Transverse colon (tissue), 4 donors: ENCODE measurements at regions not wholly inside any gene's neighbourhood (a gene's known extent, or its start where the extent isn't known, plus 50 kb on each side); places are given as distances from the start of the nearest gene placed in this dataset.

Source experiments
- DNase-seq: peaks from one replicate; pipeline ENCODE4 v3.0.0-alpha.2; 2019
- H3K27ac ChIP-seq, 4 donors: fragments of 200-600 bp; sonication (generic); 2 replicates each; pipeline ENCODE4 v1.5.1; 2016 to 2018; ENCODE audit warnings: inconsistent platforms in 4 of 4
- H3K27me3 ChIP-seq: fragments of 200-600 bp; sonication (generic); 2 replicates; pipeline ENCODE4 v1.5.1; 2017; ENCODE audit warnings: inconsistent platforms
- H3K36me3 ChIP-seq, 4 donors: fragments of 200-600 bp; sonication (generic); 2 replicates each; pipeline ENCODE4 v1.5.1; 2017 to 2019; ENCODE audit warnings: inconsistent platforms in 4 of 4
- H3K4me1 ChIP-seq, 4 donors: fragments of 200-600 bp; sonication (generic); 2 replicates each; pipeline ENCODE4 v1.5.1; 2017 to 2020; ENCODE audit warnings: inconsistent platforms in 4 of 4
- H3K4me3 ChIP-seq, 4 donors: fragments of 200-600 bp; sonication (generic); 1 replicate in 1 of 4; 2 replicates in 3 of 4; pipeline versions ENCODE4 v1.5.1 to v1.6.1; 2017 to 2019; ENCODE audit warnings: inconsistent platforms in 4 of 4
- H3K9me3 ChIP-seq, 2 donors: fragments of 200-600 bp; sonication (generic); 2 replicates each; pipeline ENCODE4 v1.5.1; 2017 to 2019; ENCODE audit warnings: inconsistent platforms in 2 of 2
- CTCF ChIP-seq, 5 experiments: fragments of 200-600 bp in 3 of 5; fragments of 450-650 bp in 2 of 5; sonication (generic) in 3 of 5; IDR thresholded peaks; 1 replicate in 2 of 5; 2 replicates in 3 of 5; pipeline ENCODE4 v1.5.1; 2016 to 2017; ENCODE audit warnings: antibody characterized with exemption in 5 of 5, inconsistent platforms in 3 of 5, mild to moderate bottlenecking in 2 of 5, moderate library complexity in 1 of 5
- EP300 ChIP-seq: sonication (generic); formaldehyde crosslinking; IDR thresholded peaks from one replicate; pipeline ENCODE4 v1.6.1; 2017; ENCODE audit warnings: antibody characterized with exemption, low read depth
- POLR2A ChIP-seq: fragments of 450-650 bp; IDR thresholded peaks from one replicate; pipeline ENCODE4 v1.6.1; 2016; ENCODE audit warnings: antibody characterized with exemption, mild to moderate bottlenecking, moderate library complexity
- POLR2AphosphoS5 ChIP-seq, 3 donors: sonication (generic); formaldehyde crosslinking; IDR thresholded peaks; one replicate each; pipeline ENCODE4 v1.6.1; 2016; ENCODE audit warnings: antibody characterized with exemption in 3 of 3
- WGBS, 2 donors: methylation state at CpG; one replicate each; pipeline ENCODE4 v1.1.5; 2018; ENCODE audit warnings: low coverage in 1 of 2; 5-methylcytosine and 5-hydroxymethylcytosine counted together
- in situ Hi-C, 4 donors: fragments of 200-750 bp; cut with MboI; loops; one replicate each; pipeline versions ENCODE4 v1.15.0 to v1.15.1; 2017; ENCODE audit warnings: low sequenced_read_pairs in 3 of 4, low pct_ligation_motif_present in 1 of 4, low pct_unique_long_range_greater_than_20kb in 1 of 4
- intact Hi-C: fragments of 100-400 bp; cut with DNase I; formaldehyde crosslinking; loops from one replicate; pipeline ENCODE4 v1.15.1; 2023; ENCODE audit warnings: low total_unique reads

DNA sequence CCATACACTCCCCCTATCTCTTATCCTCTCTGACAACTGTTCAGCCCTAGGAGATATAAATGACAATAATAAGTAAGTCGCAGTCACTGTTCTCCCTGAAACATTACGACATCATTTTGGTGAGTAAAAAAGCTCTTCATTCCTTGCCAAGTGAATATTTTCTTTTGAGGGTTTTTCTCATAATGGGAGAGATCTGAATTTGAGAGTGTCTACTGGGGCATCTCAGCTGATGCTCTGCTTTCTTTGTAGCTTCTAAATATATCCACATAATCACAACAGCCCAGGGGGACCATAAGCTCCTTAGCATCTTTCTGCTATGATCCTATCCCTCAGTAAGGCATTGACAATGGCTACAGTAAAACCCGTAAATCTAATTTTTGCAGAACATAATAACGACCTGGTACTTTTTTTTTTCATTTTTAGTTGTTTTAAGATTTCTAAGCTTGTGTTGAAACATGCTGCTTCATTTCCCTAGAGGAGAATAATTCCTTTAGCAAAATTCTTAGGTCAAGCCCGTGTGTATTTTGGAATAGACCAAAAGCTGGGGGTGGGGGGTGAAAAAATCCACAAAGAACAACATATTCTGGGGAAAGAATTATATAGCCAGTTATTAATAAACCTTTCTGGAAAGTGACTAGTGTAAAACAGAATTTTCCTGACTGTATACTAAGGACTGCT is 78.1 kb upstream of the GPM6B start:
- H3K9me3 ChIP-seq = no peaks in the 10 kb centered on the region
- no peak overlapping the region for H3K27ac ChIP-seq
- 62% methylated on average over 5 of the region's 5 CpGs; no CpG with 5 or more reads in 1 of the 2 donors for WGBS, 2 donors
- no peaks in the 10 kb centered on the region for H3K27me3 ChIP-seq
- H3K4me1 ChIP-seq = no peaks in the 10 kb centered on the region
- no peak overlapping the region for H3K4me3 ChIP-seq
- DNase-seq = no peak
- TF ChIP-seq POLR2A = no peak
- no peak for TF ChIP-seq POLR2AphosphoS5 (IDR thresholded peaks at IDR 0.05)
- TF ChIP-seq EP300 = no peak
- no peak for TF ChIP-seq CTCF (IDR thresholded peaks at IDR 0.05)
- in situ Hi-C loops = no loop called here
- intact Hi-C loops = no loop called here
- H3K36me3 ChIP-seq = no peaks in the 10 kb centered on the region

GRCh38 chrX:13893826-13894225 is 76.9 kb upstream of the GPM6B start:
- Histone ChIP-seq H3K27ac (no peak overlapping the region), H3K4me1 (no peaks in the 10 kb centered on the region), H3K36me3 (no peaks in the 10 kb centered on the region), H3K27me3 (no peaks in the 10 kb centered on the region), H3K9me3 (no peaks in the 10 kb centered on the region), H3K4me3 (no peak overlapping the region)
- in situ Hi-C loops = no loop called here
- no peak for TF ChIP-seq POLR2A
- no peak for TF ChIP-seq EP300
- TF ChIP-seq POLR2AphosphoS5 (IDR thresholded peaks at IDR 0.05) = no peak
- no peak for TF ChIP-seq CTCF (IDR thresholded peaks at IDR 0.05)
- 78% methylated on average over 5 of the region's 5 CpGs; no CpG with 5 or more reads in 1 of the 2 donors for WGBS, 2 donors
- intact Hi-C loops = no loop called here
- no peak for DNase-seq

DNA sequence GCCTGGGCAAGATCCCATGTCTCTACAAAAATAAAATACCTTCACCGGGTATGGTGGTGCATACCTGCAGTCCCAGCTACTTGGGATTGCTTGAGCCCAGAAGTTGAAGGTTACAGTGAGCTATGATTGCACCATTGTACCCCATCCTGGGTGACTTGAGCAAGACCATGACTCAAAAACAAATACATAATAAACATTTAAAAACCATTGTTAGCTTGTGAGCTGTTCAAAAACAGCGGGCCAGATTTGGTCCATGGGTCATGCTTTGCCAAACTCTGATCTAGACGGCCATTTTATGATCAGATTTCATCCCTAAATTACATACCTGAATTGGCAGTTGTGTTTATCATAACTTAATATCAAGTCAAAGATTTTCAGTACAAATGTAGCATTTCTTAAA is 76.0 kb upstream of the GPM6B start:
- WGBS, 2 donors = 80% methylated on average over 3 of the region's 3 CpGs; no CpG with 5 or more reads in 1 of the 2 donors
- intact Hi-C loops = no loop called here
- in situ Hi-C loops = no loop called here
- no peaks in the 10 kb centered on the region for H3K27me3 ChIP-seq
- no peaks in the 10 kb centered on the region for H3K36me3 ChIP-seq
- no peak overlapping the region for H3K4me3 ChIP-seq
- no peak overlapping the region for H3K27ac ChIP-seq
- no peak for DNase-seq
- TF ChIP-seq POLR2A (no peak), EP300 (no peak), CTCF (IDR thresholded peaks at IDR 0.05) (no peak), POLR2AphosphoS5 (IDR thresholded peaks at IDR 0.05) (no peak)
- H3K4me1 ChIP-seq = no peaks in the 10 kb centered on the region
- H3K9me3 ChIP-seq = no peaks in the 10 kb centered on the region

DNA sequence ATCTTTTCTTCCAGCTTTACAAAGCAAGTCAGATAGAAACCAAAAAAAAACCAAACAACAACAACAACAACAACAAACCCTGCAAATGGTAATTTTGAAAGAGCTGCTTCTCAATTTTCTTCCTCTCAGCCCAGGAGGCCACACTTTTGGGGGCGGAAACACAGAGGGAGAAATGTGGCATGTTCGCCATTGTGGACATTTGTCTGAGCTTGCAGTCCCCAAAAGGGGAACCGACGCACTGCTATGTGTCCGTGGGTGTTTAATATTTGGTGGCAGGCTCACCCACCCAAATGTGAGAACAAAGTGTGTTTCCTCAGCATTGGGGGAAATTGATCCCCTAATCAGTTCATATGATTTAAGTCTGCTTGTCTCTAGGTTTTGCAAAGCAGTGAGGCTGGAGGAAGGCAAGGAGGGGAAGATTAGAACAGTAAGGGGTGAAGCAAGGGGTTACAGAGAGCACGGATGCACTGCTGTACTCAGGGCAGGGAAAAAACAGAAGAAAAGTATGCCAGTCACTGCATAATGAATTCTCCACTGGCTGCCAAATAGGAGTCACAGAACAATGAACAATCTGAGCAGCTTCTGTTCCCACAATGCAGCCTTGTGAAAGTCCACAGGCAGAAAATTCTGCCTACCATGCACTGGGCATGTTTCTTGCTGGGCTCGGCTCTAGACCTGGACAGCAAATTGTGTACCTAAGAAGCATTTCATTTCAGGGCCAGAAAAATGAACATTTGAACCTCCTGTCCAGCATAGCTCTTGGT is 74.7 kb upstream of the GPM6B start:
- WGBS, 2 donors = 73% methylated on average over 7 of the region's 7 CpGs; no CpG with 5 or more reads in 1 of the 2 donors

More for the DNA sequence above, 74.7 kb upstream of the GPM6B start:
- H3K36me3 ChIP-seq = no peaks in the 10 kb centered on the region
- no peaks in the 10 kb centered on the region for H3K27me3 ChIP-seq
- no peak overlapping the region for H3K4me3 ChIP-seq
- in situ Hi-C loops (no loop called here), intact Hi-C loops (no loop called here)
- no peak for DNase-seq
- H3K4me1 ChIP-seq = no peaks in the 10 kb centered on the region
- H3K27ac ChIP-seq = no peak overlapping the region
- TF ChIP-seq CTCF (IDR thresholded peaks at IDR 0.05) = no peak
- TF ChIP-seq POLR2AphosphoS5 (IDR thresholded peaks at IDR 0.05) = no peak
- TF ChIP-seq EP300 = no peak
- TF ChIP-seq POLR2A = no peak
- H3K9me3 ChIP-seq = no peaks in the 10 kb centered on the region
